ENCODE measurements at regions not wholly inside any gene's neighbourhood (a gene's known extent, or its start where the extent isn't known, plus 50 kb on each side); places are given as distances from the start of the nearest gene placed in this dataset.
"Not testable (repeated sequence)": the region's sequence is repeated elsewhere in the genome, so short reads cannot be mapped to it uniquely, and the experiment has no call there.

GRCh38 chr4:66462890-66463289 lies 792.6 kb upstream of the EPHA5 start:
- DNase-seq (ENCODE audit: low read depth in 2 of 3, low spot score in 2 of 3), result not testable (repeated sequence)

DNA sequence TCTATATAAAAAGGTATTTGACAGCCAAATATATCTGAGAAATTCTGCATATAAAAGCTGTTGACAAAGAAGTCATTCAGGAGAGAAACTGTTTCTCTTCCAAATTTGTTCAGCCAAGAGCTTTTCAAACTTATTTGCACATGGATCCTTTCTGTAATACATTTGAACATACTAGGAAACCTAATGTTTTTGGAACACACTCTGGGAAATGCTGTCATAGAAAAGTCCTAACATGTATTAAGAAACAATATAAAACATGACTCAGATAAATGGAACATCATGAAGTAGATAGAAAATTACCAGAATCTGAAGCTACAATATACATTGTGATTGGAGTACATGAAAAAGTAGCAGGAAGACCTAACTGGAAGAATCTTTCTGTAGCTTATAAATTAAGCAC lies 781.5 kb upstream of the EPHA5 start:
- DNase-seq (ENCODE audit: low read depth in 2 of 3, low spot score in 2 of 3), result no peak

DNA sequence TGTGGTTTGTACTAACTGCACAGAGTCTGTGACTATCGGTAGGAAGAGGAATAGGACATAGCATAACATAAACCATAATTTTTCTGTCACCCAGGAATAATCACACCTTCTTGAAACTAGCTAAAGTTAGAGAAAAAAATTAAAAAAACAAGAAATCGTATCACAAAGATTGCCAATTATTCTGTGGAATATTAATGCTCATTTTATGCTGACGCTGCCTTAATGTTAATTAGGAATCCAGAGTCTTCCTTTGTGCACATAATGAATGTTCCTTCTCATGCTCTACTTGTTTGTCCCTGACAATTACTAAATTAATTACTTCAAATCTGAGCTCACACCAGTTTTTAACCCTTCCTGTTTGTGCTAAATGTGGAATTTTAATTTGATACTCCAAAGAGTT lies 772.7 kb upstream of the EPHA5 start:
- no peak for DNase-seq (ENCODE audit: low read depth in 2 of 3, low spot score in 2 of 3)

DNA sequence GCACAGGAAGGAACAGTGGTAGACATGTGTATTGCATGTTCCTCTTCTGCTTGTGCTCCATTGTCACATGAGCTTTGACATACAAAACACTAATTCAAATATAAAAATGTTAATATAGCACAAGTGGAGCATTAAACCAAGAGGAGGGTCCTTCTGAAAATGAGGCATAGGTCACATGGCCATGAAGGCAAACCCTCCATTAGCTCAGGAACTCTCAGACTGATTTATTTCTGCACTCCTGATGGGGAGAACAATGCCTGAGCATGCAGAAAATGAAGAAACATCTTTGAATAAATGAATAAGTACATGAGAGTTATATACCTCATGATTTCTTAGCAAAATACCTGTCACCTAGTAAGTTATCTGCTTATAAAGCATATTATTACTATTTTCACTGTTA lies 769.2 kb upstream of the EPHA5 start:
- no peak for DNase-seq (ENCODE audit: low read depth in 2 of 3, low spot score in 2 of 3)

GRCh38 chr4:66433706-66434105 lies 763.4 kb upstream of the EPHA5 start:
- no peak for DNase-seq (ENCODE audit: low read depth in 2 of 3, low spot score in 2 of 3)

DNA sequence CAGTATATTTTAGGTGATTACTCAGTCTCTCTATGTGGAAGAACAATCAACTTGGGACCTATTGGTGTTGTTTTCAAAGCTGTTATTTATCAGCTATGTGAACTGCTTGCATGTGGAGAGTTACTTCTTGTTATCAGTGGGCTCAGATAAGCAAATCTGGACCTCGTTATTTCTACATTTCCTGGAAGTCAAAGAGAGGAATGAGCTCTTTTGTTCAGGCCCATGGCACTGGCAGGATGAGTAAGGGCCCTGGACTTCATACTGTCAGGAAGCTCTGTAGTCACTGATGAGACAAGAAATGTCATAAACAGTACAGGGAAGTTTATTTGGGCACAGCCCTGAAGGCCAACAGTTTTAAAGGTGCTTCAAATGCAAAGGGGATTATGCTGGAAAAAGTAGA lies 760.6 kb upstream of the EPHA5 start:
- DNase-seq (ENCODE audit: low read depth in 2 of 3, low spot score in 2 of 3), result no peak

GRCh38 chr4:66429276-66429675 lies 759.0 kb upstream of the EPHA5 start:
- no peak for DNase-seq (ENCODE audit: low read depth in 2 of 3, low spot score in 2 of 3)

DNA sequence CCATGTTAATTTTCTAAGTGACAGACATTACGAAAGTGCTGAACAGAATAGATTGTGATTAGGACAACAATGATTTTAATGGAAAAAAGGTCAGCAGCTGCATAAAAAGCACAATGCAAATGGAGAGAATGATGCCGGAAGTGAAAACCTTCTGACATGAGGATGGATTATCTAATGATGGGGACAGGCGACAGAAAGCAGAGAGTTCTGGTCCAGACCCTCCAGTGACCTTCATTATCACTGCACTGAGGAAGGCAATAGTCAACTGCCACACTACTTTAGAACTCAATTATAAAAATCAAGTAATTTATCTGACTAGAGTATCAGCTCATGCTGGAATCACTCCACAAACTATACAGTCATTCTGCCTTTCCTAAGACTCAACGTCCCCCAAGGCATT lies 746.1 kb upstream of the EPHA5 start:
- DNase-seq (ENCODE audit: low read depth in 2 of 3, low spot score in 2 of 3), result no peak

GRCh38 chr4:66404141-66404540 lies 733.9 kb upstream of the EPHA5 start:
- no peak for DNase-seq (ENCODE audit: low read depth in 2 of 3, low spot score in 2 of 3)

- no peak for DNase-seq (ENCODE audit: low read depth in 2 of 3, low spot score in 2 of 3)
Measured at GRCh38 chr4:66376921-66377320, 706.6 kb upstream of the EPHA5 start.

DNA sequence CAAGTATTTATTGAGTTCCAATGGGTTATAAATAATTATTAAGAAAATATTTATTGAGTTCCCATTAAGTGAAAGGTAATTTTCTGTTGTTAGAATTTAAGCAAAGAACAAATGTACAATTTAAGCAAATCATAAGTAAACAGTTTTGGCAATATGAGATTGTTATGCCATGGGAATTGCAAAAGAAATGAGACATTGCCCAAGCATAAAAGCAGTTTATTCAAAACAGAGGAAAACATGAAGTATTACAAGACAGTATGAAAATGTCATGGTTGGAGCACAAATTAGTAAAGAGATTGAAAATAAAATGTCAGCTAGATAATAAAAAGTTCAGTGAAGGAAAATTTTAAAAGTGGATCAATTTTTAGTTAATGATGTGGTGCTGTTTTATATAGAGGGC lies 706.1 kb upstream of the EPHA5 start:
- no peak for DNase-seq (ENCODE audit: low read depth in 2 of 3, low spot score in 2 of 3)

DNA sequence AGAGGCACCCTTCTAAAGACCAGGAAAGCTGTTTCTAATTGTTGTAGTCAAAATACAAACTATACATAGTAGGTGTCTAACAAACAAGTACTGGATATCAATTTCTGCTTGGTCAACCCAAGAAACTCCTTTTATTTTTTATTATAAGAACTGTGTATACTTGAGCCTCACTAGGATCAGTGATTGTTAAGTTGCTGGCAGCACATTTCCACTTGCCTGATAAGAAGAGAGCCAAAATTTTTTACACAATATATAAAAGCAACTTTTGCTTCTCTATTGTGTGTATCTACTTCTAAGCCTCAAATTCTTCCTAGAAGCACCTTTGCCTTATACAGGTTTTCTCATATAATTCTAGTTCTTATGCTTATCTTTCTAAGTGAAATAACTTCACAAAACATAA lies 703.0 kb upstream of the EPHA5 start:
- no peak for DNase-seq (ENCODE audit: low read depth in 2 of 3, low spot score in 2 of 3)

- no peak for DNase-seq (ENCODE audit: low read depth in 2 of 3, low spot score in 2 of 3)
Measured at GRCh38 chr4:66372706-66373105, 702.4 kb upstream of the EPHA5 start.

DNA sequence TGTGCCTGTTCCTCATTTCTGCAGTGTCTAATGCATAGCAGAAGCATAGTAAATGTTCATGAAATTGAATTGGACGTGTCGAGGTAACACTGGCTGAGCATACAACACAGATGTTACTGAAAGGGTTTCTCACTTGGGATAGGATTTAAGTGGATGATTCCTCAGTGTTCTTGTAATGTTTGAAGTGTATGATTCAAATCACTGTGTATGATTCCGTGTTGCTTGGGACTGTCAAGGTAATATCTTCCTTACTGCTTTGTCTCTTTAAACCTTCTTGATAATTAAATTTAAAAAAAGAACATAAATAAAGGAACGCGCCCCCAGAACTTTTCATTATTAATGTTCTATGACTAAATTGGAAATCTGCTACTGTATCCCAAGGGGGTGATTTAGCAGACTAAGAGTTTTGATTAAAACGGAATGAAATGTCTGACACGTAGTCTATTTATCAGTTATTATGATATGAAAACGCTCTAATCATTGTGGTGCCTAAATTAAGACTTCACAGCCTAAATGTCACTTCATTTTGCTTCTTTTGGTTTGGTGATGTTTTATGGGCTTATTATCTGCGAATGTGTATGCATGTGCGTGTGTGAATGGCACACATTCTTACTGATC lies 696.9 kb upstream of the EPHA5 start:
- DNase-seq (ENCODE audit: low read depth in 2 of 3, low spot score in 2 of 3), result no peak

DNA sequence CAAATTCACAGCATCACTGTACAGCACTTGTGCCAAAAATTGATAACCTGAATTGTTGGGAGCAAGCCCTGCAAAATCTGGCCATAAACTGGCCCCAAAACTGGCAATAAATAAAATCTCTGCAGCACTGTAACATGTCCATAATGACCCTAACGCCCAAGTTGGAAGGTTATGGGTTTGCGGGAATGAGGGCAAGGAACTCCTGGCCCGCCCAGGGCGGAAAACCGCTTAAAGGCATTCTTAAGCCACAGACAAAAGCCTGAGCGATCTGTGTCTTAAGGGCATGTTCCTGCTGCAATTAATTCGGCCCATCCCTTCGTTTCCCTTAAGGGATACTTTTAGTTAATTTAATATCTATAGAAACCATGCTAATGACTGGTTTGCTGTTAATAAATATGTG lies 690.1 kb upstream of the EPHA5 start:
- DNase-seq (ENCODE audit: low read depth in 2 of 3, low spot score in 2 of 3), result not testable (repeated sequence)

DNA sequence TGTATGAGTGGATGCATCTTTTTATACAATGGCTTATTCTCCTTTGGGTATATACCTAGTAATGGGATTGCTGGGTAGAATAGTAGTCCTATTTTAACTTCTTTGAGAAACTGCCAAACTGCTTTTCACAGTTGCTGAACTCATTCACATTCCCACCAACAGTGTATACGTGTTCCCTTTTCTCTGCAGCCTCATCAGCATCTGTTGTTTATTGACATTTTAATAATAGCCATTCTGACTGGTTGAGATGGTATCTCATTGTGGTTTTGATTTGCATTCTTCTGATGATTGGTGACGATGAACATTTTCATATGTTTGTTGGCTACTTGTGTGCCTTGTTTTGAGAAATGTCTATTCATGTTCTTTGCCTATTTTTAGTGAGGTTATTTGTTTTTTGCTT lies 687.0 kb upstream of the EPHA5 start:
- DNase-seq (ENCODE audit: low read depth in 2 of 3, low spot score in 2 of 3), result no peak

DNA sequence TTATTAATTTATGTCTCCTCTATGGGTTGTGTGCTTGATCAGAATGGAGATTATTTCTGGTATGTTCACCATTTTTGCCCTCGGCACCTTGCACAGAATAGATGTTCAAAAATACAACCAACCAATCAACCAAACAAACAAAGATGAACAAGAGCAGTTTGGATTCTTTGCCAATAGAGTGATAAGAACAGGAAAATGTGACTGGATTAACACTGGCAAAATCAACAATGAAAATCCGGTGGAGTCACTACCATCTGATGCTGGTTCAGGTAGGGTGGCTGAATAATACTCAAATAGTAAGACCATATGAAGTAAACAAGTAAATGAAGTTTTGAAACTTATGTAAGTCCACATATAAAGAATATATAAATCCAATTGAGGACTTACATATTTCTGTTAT lies 685.0 kb upstream of the EPHA5 start:
- DNase-seq (ENCODE audit: low read depth in 2 of 3, low spot score in 2 of 3), result no peak

DNA sequence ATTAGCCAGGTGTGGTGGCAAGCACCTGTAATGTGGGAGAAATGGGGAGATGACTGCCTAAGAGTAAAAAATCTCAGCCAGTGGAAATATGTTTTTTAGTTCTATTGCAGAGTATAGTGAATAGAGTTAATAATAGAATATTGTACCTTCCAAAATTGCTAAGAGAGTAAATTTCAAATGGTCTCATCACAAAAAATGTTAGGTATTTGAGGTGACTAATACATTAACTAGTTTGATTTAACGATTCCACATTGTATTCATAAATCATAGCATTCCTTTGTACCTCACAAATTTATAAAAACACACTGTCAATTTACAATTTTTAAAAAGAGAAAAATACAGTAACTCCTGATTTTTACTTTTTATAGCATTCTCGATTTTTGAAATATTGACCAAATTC lies 681.5 kb upstream of the EPHA5 start:
- no peak for DNase-seq (ENCODE audit: low read depth in 2 of 3, low spot score in 2 of 3)

GRCh38 chr4:66340286-66340893 lies 670.1 kb upstream of the EPHA5 start:
- no peak for DNase-seq (ENCODE audit: low read depth in 2 of 3, low spot score in 2 of 3)

DNA sequence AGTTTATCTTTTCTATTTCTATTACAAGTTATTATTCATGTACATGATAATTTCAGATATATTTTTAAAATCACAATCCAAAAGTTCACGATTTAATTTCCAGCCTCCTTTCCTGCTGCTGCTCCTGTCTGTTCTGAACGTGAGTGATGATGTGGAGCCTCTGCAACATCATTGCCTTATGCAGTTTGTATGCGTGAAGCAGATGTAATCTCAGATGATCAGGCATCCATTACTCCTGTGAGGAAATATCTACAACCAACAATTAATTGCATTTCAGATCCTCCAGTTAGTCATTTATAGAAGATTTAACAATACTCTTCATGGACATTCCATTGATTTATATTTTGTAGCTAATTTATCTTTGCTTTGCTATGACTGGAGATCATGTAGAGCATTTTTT lies 668.7 kb upstream of the EPHA5 start:
- DNase-seq (ENCODE audit: low read depth in 2 of 3, low spot score in 2 of 3), result no peak

GRCh38 chr4:66331761-66332160 lies 661.5 kb upstream of the EPHA5 start:
- DNase-seq (ENCODE audit: low read depth in 2 of 3, low spot score in 2 of 3), result no peak

DNA sequence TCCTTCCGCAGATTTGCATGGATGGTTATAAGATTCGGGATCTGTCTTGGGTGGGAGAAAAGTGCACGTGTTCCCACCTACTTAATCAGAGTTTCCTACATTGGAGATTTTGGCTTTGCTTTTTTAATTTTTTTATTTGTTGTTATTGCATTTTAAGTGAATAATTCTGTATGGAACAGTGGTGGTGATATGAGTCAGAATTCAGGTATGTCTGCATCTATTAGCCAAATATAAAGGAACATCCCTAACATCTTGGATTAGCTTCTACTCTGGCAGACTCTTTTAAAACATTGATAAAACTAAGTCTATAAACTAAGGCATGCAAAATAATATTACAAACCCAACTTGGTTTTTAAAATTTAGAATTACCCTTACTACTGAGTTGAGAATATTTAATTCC lies 659.8 kb upstream of the EPHA5 start:
- DNase-seq (ENCODE audit: low read depth in 2 of 3, low spot score in 2 of 3), result no peak

DNA sequence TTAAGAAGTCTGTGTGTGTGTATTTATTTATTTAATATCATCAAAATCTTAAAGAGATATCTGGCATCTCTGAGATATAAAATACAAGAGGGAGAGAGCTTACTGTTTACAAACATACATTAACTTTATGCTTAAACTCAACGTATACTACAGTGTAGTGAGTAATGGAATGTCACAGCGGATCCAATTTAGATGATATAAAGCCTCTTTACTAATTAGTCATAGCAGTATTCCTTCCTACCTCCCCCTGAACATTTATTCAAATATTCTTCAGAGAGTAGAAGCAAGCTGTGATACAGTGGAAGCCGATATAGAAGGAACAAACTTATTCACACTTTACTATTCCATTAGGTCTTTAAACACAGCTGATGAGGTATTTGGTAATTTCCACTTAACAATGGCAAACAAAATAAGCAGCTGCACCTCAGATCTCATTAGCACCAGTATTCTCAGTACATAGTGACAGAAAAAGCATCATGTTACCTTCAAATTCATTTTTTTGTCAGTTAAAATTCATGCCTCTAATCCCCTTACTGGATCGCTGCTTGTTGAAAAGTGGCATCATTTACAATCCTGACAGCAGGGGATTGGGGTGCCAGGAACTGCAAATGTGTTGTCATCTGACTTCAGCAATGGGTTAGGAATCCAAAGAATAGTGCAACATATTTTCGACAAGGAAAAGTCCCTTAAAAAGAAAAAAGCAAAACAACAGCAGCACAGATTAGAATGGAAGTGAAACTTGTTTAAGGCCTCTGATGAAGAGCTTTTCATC lies 658.7 kb upstream of the EPHA5 start:
- DNase-seq (ENCODE audit: low read depth in 2 of 3, low spot score in 2 of 3), result no peak

All from activated CD8-positive, alpha-beta memory T cell treated with anti-CD3 and anti-CD28 coated beads for 48 hours (primary cell).